ENCODE measurements at regions not wholly inside any gene's neighbourhood (a gene's known extent, or its start where the extent isn't known, plus 50 kb on each side); places are given as distances from the start of the nearest gene placed in this dataset.

DNA sequence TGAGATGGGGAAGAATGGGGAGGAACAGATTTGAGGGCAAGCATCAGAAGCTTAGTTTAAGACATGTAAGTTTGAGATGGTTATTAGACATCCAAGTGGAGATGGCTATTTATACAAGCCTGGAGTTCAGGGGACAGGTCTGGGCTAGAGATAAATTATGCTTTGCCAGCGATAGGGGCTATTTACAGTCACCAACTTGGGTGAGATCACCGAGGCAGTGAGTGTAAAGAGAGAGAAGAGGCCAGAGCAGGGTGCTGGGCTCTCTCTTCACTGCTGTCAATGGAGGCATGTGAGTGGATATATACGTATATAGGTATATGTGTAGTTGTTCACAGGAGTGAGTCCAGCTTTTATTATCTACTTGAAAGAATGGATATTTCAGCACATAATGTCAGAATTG is 81.0 kb downstream of the QPCT start:
- Histone ChIP-seq H3K36me3 (ENCODE audit: control insufficient read depth, insufficient read depth, low read length) (no peaks in the 10 kb centered on the region), H3K27me3 (ENCODE audit: control insufficient read depth, insufficient read depth, low read length) (no peaks in the 10 kb centered on the region), H3K4me1 (ENCODE audit: control insufficient read depth, insufficient read depth, low read length) (no peaks in the 10 kb centered on the region), H3K27ac (ENCODE audit: low read depth, low read length) (no peak overlapping the region), H3K4me3 (ENCODE audit: low read length) (no peak overlapping the region), H3K9ac (ENCODE audit: low read length) (no peak overlapping the region)

DNA sequence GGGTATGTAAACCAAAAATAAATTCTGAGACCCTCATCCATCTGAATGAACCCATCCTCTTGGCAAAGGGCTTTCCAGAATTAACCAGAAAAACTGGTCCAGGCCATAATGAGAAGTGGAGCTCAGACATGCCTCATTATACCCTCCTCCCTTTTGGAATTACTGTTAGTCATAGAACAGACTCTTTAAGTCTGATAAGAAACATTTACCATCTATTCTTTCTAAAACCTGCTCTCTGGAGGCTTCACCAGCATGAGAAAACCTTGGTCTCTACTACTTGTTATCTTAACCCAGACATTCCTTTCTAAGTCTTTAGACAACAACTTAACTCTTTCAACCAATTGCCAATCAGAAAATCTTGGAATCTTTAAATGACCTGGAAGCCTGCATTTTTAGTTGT is 82.8 kb downstream of the QPCT start:
- H3K9ac ChIP-seq (ENCODE audit: low read length), result no peak overlapping the region
- H3K27me3 ChIP-seq (ENCODE audit: control insufficient read depth, insufficient read depth, low read length), result no peaks in the 10 kb centered on the region
- no peaks in the 10 kb centered on the region for H3K4me1 ChIP-seq (ENCODE audit: control insufficient read depth, insufficient read depth, low read length)
- H3K4me3 ChIP-seq (ENCODE audit: low read length), result no peak overlapping the region
- no peak overlapping the region for H3K27ac ChIP-seq (ENCODE audit: low read depth, low read length)
- no peaks in the 10 kb centered on the region for H3K36me3 ChIP-seq (ENCODE audit: control insufficient read depth, insufficient read depth, low read length)

DNA sequence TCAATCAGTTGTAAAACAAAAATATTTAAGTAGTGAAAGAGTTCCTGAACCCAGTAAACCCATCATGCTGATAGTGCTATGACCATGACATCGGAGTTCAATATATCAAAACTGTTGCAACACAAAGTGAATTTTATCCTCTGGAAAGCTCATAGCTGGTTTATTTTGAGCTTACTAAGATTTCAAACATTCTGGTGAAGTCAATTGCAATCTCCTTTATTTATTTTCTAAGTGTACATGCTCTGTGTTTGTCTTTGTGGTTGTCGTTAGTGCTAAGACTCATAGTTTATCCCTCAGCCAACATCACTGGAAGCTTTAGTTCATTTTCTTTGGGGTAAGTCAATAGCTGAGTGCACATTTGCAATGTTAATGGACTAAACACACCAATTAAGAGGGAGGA is 91.9 kb downstream of the QPCT start:
- Histone ChIP-seq H3K4me1 (ENCODE audit: control insufficient read depth, insufficient read depth, low read length) (no peaks in the 10 kb centered on the region), H3K27ac (ENCODE audit: low read depth, low read length) (no peak overlapping the region), H3K36me3 (ENCODE audit: control insufficient read depth, insufficient read depth, low read length) (no peaks in the 10 kb centered on the region), H3K9ac (ENCODE audit: low read length) (no peak overlapping the region), H3K27me3 (ENCODE audit: control insufficient read depth, insufficient read depth, low read length) (peaks cover 3% of the 10 kb centered on the region), H3K4me3 (ENCODE audit: low read length) (no peak overlapping the region)

DNA sequence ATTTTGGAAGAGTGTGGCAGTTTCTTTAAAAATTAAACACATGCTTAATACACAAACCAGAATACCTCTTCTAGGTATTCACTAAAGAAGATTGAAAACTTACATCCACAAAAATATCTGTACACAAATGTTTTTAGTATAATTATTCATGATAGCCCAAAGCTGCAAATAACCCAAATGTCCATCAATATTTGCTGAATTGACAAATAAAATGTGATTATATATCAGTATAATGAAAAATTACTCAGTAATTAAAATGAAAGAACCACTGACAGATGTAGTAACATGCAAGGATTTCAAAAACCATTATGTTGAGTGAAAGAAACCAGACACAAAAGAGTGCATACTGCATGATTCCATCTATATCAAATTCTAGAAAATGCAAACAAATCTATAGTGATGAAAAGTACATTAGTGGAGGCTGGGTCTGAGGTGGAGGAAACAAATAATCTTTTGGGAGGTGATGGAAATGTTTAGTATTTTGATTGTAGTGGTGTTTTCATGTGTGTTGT is 94.8 kb downstream of the QPCT start:
- H3K27me3 ChIP-seq (ENCODE audit: control insufficient read depth, insufficient read depth, low read length), result peaks cover 3% of the 10 kb centered on the region
- no peaks in the 10 kb centered on the region for H3K36me3 ChIP-seq (ENCODE audit: control insufficient read depth, insufficient read depth, low read length)

DNA sequence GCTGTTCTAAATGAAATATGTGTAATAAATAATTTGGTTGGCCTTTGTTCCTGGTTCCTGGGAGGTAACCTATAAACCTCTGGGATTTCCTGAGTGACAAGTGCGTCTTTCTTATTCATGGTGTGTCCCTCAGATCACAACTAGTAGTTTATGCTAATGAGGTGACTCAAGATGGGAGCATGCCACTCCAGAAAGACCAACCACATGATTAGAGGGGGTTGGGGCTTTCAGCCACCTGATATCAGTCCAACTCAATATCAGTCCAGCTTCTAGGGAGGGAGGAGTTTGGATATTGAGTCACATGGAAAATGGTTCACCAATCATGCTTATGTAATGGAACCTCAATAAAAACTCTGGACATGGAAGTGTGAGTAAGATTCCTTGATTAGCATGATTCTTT is 96.6 kb downstream of the QPCT start:
- no peaks in the 10 kb centered on the region for H3K4me1 ChIP-seq (ENCODE audit: control insufficient read depth, insufficient read depth, low read length)
- H3K27me3 ChIP-seq (ENCODE audit: control insufficient read depth, insufficient read depth, low read length), result no peaks in the 10 kb centered on the region
- H3K27ac ChIP-seq (ENCODE audit: low read depth, low read length), result no peak overlapping the region
- no peaks in the 10 kb centered on the region for H3K36me3 ChIP-seq (ENCODE audit: control insufficient read depth, insufficient read depth, low read length)
- no peak overlapping the region for H3K4me3 ChIP-seq (ENCODE audit: low read length)
- H3K9ac ChIP-seq (ENCODE audit: low read length), result no peak overlapping the region

More for the DNA sequence above, 94.8 kb downstream of the QPCT start:
- no peak overlapping the region for H3K27ac ChIP-seq (ENCODE audit: low read depth, low read length)
- no peak overlapping the region for H3K4me3 ChIP-seq (ENCODE audit: low read length)
- H3K9ac ChIP-seq (ENCODE audit: low read length), result no peak overlapping the region
- H3K4me1 ChIP-seq (ENCODE audit: control insufficient read depth, insufficient read depth, low read length), result no peaks in the 10 kb centered on the region

DNA sequence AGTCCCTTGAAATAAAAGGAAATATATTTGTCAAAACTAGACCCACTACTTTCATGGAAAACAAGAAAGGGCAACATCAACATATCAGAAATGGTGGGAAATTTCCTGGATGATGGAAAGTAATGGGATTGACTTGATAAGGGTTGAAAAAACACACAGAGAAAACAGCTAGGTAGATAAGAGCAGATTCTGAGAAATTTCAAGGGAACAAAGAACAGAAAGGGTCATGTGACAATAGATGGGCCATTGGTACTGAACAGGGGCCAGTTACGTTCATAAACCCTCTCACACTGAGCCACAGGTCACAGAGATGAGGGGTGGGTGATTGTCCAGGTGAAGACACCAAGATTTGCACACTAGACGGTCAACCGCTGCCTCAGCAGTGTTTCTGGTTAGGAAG is 98.7 kb downstream of the QPCT start:
- Histone ChIP-seq H3K4me3 (ENCODE audit: low read length) (no peak overlapping the region), H3K27me3 (ENCODE audit: control insufficient read depth, insufficient read depth, low read length) (no peaks in the 10 kb centered on the region), H3K9ac (ENCODE audit: low read length) (no peak overlapping the region), H3K27ac (ENCODE audit: low read depth, low read length) (no peak overlapping the region), H3K36me3 (ENCODE audit: control insufficient read depth, insufficient read depth, low read length) (no peaks in the 10 kb centered on the region), H3K4me1 (ENCODE audit: control insufficient read depth, insufficient read depth, low read length) (no peaks in the 10 kb centered on the region)

DNA sequence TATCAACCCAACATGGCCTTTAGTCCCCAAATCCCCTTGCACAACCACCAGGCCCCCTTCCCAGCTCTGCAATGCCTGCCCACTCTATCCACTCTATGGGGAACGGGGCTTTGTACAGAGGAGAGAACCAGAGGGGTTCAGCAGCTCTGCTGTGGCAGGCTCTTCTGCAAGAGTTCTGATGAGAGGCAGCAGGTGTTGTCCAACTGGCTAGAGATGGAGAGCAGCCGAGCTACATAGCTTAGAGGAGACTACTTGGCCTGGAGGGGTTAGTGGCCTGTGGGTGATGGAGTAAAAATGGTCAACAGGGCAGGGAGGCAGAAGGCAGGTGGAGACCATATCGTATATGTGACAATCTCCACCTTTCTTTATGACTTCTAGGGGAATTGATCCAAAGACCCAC is 103.0 kb downstream of the QPCT start:
- no peak overlapping the region for H3K9ac ChIP-seq (ENCODE audit: low read length)
- no peaks in the 10 kb centered on the region for H3K36me3 ChIP-seq (ENCODE audit: control insufficient read depth, insufficient read depth, low read length)

DNA sequence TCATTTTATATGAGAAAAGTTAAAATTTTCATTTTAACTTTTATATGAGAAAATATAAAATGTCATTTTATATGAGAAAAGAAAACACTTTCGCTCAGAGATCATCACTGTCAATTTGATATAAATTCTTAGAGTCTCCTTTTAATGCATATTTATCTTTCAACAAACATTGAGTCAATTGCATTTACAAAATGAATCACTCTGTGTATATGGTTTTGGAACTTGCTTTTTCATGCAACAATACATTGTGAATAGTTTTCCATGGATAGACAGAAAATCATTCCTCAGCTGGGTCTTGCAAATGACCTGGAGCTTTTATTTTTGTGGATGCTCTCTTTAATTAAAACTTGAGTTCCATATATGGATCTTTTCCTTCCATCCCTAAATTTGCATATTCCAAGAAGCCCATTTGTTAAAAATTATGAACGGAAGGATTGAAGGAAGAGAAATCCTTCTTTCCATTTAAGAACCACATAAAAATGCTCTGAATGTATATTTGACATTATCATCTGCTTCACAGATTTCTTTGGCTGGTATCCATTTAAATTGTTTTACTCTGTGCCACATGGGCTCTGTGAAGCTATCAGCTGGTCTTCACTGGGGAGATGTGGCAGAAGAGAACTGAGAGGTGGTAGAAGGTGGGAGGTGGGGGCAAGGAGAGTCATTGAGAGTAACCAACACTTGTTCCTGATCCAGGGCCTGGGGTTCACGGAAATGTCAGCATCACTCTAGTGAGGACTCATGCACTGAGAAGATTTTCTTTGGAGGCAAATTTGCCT is 104.1 kb downstream of the QPCT start:
- Histone ChIP-seq H3K4me3 (ENCODE audit: low read length) (no peak overlapping the region), H3K27me3 (ENCODE audit: control insufficient read depth, insufficient read depth, low read length) (no peaks in the 10 kb centered on the region)

More for the DNA sequence above, 103.0 kb downstream of the QPCT start:
- no peaks in the 10 kb centered on the region for H3K27me3 ChIP-seq (ENCODE audit: control insufficient read depth, insufficient read depth, low read length)
- H3K4me3 ChIP-seq (ENCODE audit: low read length), result no peak overlapping the region
- H3K4me1 ChIP-seq (ENCODE audit: control insufficient read depth, insufficient read depth, low read length), result peaks cover 2% of the 10 kb centered on the region
- no peak overlapping the region for H3K27ac ChIP-seq (ENCODE audit: low read depth, low read length)

DNA sequence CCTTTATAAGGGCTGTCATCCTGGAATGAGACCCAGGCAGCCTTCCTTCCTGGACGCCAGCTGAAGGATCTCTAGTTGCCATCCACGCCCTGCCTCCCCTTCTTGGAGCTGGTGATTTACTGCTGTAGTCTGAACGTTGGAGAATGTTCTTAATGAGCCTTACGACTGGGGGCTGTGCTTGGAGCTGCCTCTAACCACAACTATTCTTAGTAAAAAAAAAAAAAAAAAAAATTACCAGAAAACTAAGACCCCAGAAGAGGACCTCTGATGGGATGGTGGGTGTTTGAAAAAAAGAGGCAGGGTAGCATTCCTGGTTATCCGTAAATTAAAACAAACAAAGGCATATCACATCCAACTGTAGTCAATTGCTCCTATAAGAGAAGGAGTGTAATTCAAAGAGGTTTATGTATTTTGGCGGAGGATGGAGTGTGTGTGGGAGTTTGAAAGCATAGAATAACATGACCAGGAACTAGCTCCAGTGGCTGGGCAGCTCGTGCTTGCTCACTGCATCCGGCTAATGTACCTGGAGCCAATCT is 105.4 kb downstream of the QPCT start:
- peaks cover 2% of the 10 kb centered on the region for H3K4me1 ChIP-seq (ENCODE audit: control insufficient read depth, insufficient read depth, low read length)
- no peak overlapping the region for H3K4me3 ChIP-seq (ENCODE audit: low read length)
- H3K27ac ChIP-seq (ENCODE audit: low read depth, low read length), result no peak overlapping the region
- H3K9ac ChIP-seq (ENCODE audit: low read length), result no peak overlapping the region
- no peaks in the 10 kb centered on the region for H3K36me3 ChIP-seq (ENCODE audit: control insufficient read depth, insufficient read depth, low read length)
- no peaks in the 10 kb centered on the region for H3K27me3 ChIP-seq (ENCODE audit: control insufficient read depth, insufficient read depth, low read length)

More for the DNA sequence above, 104.1 kb downstream of the QPCT start:
- Histone ChIP-seq H3K27ac (ENCODE audit: low read depth, low read length) (no peak overlapping the region), H3K36me3 (ENCODE audit: control insufficient read depth, insufficient read depth, low read length) (no peaks in the 10 kb centered on the region), H3K4me1 (ENCODE audit: control insufficient read depth, insufficient read depth, low read length) (peaks cover 2% of the 10 kb centered on the region), H3K9ac (ENCODE audit: low read length) (no peak overlapping the region)

DNA sequence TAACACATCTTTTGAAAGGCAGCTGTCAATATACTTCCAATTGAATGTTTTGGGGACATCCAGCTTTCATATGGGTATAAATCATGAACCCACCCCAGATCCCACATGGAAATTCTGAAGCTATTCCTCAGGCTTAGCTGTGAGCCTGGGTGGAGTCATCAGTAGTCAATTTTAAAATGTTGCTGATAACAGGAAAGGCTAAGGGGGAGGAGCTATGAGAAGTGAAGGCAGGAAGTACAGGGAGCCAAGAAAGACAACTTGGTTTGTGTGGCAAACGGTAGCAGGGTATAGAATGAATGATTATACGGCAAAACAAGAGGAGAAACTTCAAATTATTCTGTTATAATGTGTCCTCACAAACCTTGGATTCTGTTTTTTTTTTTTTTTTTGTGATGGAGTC is 108.6 kb downstream of the QPCT start:
- no peaks in the 10 kb centered on the region for H3K27me3 ChIP-seq (ENCODE audit: control insufficient read depth, insufficient read depth, low read length)
- H3K27ac ChIP-seq (ENCODE audit: low read depth, low read length), result no peak overlapping the region
- H3K36me3 ChIP-seq (ENCODE audit: control insufficient read depth, insufficient read depth, low read length), result no peaks in the 10 kb centered on the region
- H3K4me3 ChIP-seq (ENCODE audit: low read length), result no peak overlapping the region
- H3K9ac ChIP-seq (ENCODE audit: low read length), result no peak overlapping the region
- peaks cover 7% of the 10 kb centered on the region for H3K4me1 ChIP-seq (ENCODE audit: control insufficient read depth, insufficient read depth, low read length)

DNA sequence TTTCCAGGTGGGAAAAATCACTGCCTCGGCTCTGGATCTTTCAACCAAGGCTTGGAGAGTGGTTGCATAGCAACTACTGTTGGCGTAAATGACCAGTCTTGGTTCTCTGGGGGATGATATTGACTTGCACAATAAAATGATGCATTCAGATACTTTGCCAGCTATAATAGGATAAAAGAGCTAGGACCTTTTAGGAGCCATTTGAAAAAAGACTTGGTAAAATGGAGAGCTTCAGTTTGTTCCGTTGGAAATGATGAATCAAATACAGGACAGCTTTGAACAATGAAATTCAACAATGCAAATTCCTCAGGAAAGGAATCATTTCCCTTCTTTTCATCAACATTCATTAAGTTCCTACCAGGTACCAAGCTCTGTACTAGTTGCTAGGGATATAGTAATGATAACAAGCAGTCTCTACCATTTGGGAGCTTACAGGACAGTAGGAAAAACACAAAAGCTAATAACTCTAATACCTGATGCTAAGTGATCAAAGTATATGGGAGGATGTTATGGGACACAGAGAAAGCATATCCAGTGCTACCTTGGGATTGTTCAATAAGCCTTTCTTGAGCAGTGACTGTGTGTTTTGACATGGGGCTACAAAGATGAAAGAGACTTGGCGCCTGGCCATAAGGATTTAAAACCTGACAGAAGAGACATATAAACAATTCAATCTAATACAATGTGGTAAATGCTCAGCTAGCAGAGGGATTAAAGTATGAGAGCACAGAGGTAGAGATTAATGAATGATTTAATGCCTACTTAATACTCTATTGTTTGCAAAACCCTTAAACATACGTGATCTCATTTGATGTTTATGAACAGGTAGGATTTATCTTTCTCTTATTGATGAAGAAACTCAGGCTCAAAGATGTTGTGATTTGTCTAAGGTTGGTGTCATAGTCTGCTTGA is 110.7 kb downstream of the QPCT start:
- Histone ChIP-seq H3K36me3 (ENCODE audit: control insufficient read depth, insufficient read depth, low read length) (no peaks in the 10 kb centered on the region), H3K27ac (ENCODE audit: low read depth, low read length) (peak overlapping the region; percentile 8)

DNA sequence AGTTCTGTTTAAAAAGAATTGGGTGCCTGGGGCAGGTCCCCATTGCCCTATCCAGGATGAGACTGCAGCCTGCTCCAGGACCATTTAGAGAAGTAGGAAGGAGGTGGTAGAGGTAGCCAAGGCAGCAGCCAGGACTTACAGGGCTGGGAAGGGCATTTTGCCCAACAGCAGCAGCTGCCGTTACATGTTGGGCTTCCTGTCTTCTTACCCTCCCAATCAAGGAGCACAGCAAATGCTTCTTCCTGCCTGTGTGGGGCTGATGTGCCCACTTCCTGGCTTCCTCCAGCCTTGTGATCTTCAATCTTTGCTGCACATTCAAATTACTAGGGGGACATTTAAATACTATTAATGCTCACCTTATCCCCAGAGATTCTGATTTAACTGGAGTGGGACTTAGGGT is 112.0 kb downstream of the QPCT start:
- Histone ChIP-seq H3K27ac (ENCODE audit: low read depth, low read length) (no peak overlapping the region), H3K36me3 (ENCODE audit: control insufficient read depth, insufficient read depth, low read length) (no peaks in the 10 kb centered on the region), H3K4me3 (ENCODE audit: low read length) (no peak overlapping the region), H3K4me1 (ENCODE audit: control insufficient read depth, insufficient read depth, low read length) (peaks cover 28% of the 10 kb centered on the region), H3K9ac (ENCODE audit: low read length) (no peak overlapping the region), H3K27me3 (ENCODE audit: control insufficient read depth, insufficient read depth, low read length) (no peaks in the 10 kb centered on the region)

More for the DNA sequence above, 110.7 kb downstream of the QPCT start:
- Histone ChIP-seq H3K27me3 (ENCODE audit: control insufficient read depth, insufficient read depth, low read length) (no peaks in the 10 kb centered on the region), H3K4me1 (ENCODE audit: control insufficient read depth, insufficient read depth, low read length) (peaks cover 16% of the 10 kb centered on the region), H3K9ac (ENCODE audit: low read length) (no peak overlapping the region), H3K4me3 (ENCODE audit: low read length) (no peak overlapping the region)

All from rectal smooth muscle tissue (tissue), 1 donor.